Memory B cell (primary cell): ENCODE measurements at regions not wholly inside any gene's neighbourhood (a gene's known extent, or its start where the extent isn't known, plus 50 kb on each side); places are given as distances from the start of the nearest gene placed in this dataset.

Experiments
- ATAC-seq: fragments of 150-1000 bp; cut with Tn5 transposase; 2 replicates; pipeline ENCODE4 v1.10.0; 2021; ENCODE audit warnings: low read depth, mild to moderate bottlenecking, moderate library complexity
- DNase-seq, 2 donors: peaks; one replicate each; pipeline ENCODE4 v3.0.0; 2022; ENCODE audit warnings: low spot score in 2 of 2
- H3K27ac Mint-ChIP-seq: one replicate; pipeline ENCODE4 v1.8.0; 2022; ENCODE audit warnings: mild to moderate bottlenecking, moderate library complexity, mixed read lengths
- H3K27me3 Mint-ChIP-seq: one replicate; pipeline ENCODE4 v1.8.0; 2022; ENCODE audit warnings: mixed read lengths
- H3K36me3 Mint-ChIP-seq: one replicate; pipeline ENCODE4 v1.8.0; 2022; ENCODE audit warnings: mild to moderate bottlenecking, mixed read lengths
- H3K4me1 Mint-ChIP-seq: one replicate; pipeline ENCODE4 v1.8.0; 2022; ENCODE audit warnings: mixed read lengths
- H3K4me3 Mint-ChIP-seq: one replicate; pipeline ENCODE4 v1.8.0; 2022; ENCODE audit warnings: mild to moderate bottlenecking, moderate library complexity, mixed read lengths
- H3K9me3 Mint-ChIP-seq: one replicate; pipeline ENCODE4 v1.8.0; 2022; ENCODE audit warnings: mixed read lengths

GRCh38 chr2:45191976-45192375, 182.7 kb upstream of the SIX2 start:
- Mint-ChIP-seq H3K27ac (no peak overlapping the region), H3K27me3 (peaks cover 30% of the 10 kb centered on the region), H3K36me3 (no peaks in the 10 kb centered on the region), H3K4me3 (no peak overlapping the region), H3K9me3 (no peaks in the 10 kb centered on the region), H3K4me1 (no peaks in the 10 kb centered on the region)
- no peak for DNase-seq
- no peak for ATAC-seq

- no peaks in the 10 kb centered on the region for H3K4me1 Mint-ChIP-seq
- H3K36me3 Mint-ChIP-seq = no peaks in the 10 kb centered on the region
- no peak overlapping the region for H3K27ac Mint-ChIP-seq
- H3K27me3 Mint-ChIP-seq = peaks cover 30% of the 10 kb centered on the region
- no peak for ATAC-seq
- H3K9me3 Mint-ChIP-seq = no peaks in the 10 kb centered on the region
- no peak overlapping the region for H3K4me3 Mint-ChIP-seq
- DNase-seq = no peak
Observed at GRCh38 chr2:45191146-45191863, 182.1 kb upstream of the SIX2 start.

GRCh38 chr2:45190481-45190942, 181.3 kb upstream of the SIX2 start:
- Mint-ChIP-seq H3K4me3 (no peak overlapping the region), H3K27ac (no peak overlapping the region), H3K36me3 (no peaks in the 10 kb centered on the region), H3K9me3 (no peaks in the 10 kb centered on the region), H3K27me3 (peaks cover 30% of the 10 kb centered on the region), H3K4me1 (no peaks in the 10 kb centered on the region)
- no peak for DNase-seq
- ATAC-seq = no peak

GRCh38 chr2:45184606-45185005, 175.4 kb upstream of the SIX2 start:
- H3K36me3 Mint-ChIP-seq = no peaks in the 10 kb centered on the region
- H3K4me1 Mint-ChIP-seq = no peaks in the 10 kb centered on the region
- no peak for ATAC-seq
- no peak overlapping the region for H3K4me3 Mint-ChIP-seq
- no peak for DNase-seq
- no peak overlapping the region for H3K27ac Mint-ChIP-seq
- peaks cover 22% of the 10 kb centered on the region for H3K27me3 Mint-ChIP-seq
- H3K9me3 Mint-ChIP-seq = no peaks in the 10 kb centered on the region

- H3K4me1 Mint-ChIP-seq = no peaks in the 10 kb centered on the region
- no peaks in the 10 kb centered on the region for H3K9me3 Mint-ChIP-seq
- no peak for ATAC-seq
- H3K27ac Mint-ChIP-seq = no peak overlapping the region
- no peaks in the 10 kb centered on the region for H3K36me3 Mint-ChIP-seq
- no peak for DNase-seq
- peaks cover 8% of the 10 kb centered on the region for H3K27me3 Mint-ChIP-seq
- H3K4me3 Mint-ChIP-seq = no peak overlapping the region
Observed at GRCh38 chr2:45182667-45183295, 173.5 kb upstream of the SIX2 start.

- Mint-ChIP-seq H3K4me1 (no peaks in the 10 kb centered on the region), H3K9me3 (peaks cover 4% of the 10 kb centered on the region), H3K4me3 (no peak overlapping the region), H3K36me3 (no peaks in the 10 kb centered on the region), H3K27ac (no peak overlapping the region), H3K27me3 (peaks cover 6% of the 10 kb centered on the region)
- DNase-seq (no peak), ATAC-seq (no peak)
Observed at GRCh38 chr2:45180779-45181178, 171.5 kb upstream of the SIX2 start.

GRCh38 chr2:45180033-45180746, 170.9 kb upstream of the SIX2 start:
- H3K9me3 Mint-ChIP-seq = peaks cover 4% of the 10 kb centered on the region
- H3K4me3 Mint-ChIP-seq = no peak overlapping the region
- no peak for ATAC-seq
- H3K27me3 Mint-ChIP-seq = peaks cover 6% of the 10 kb centered on the region
- H3K4me1 Mint-ChIP-seq = no peaks in the 10 kb centered on the region
- no peak for DNase-seq
- no peaks in the 10 kb centered on the region for H3K36me3 Mint-ChIP-seq
- H3K27ac Mint-ChIP-seq = no peak overlapping the region

GRCh38 chr2:45178854-45179253, 169.6 kb upstream of the SIX2 start:
- H3K36me3 Mint-ChIP-seq = no peaks in the 10 kb centered on the region
- DNase-seq = no peak
- no peak overlapping the region for H3K4me3 Mint-ChIP-seq
- peaks cover 10% of the 10 kb centered on the region for H3K27me3 Mint-ChIP-seq
- H3K27ac Mint-ChIP-seq = no peak overlapping the region
- peaks cover 4% of the 10 kb centered on the region for H3K9me3 Mint-ChIP-seq
- H3K4me1 Mint-ChIP-seq = no peaks in the 10 kb centered on the region
- no peak for ATAC-seq

- Mint-ChIP-seq H3K4me3 (no peak overlapping the region), H3K9me3 (peaks cover 4% of the 10 kb centered on the region), H3K27ac (no peak overlapping the region), H3K27me3 (peaks cover 11% of the 10 kb centered on the region), H3K4me1 (no peaks in the 10 kb centered on the region), H3K36me3 (no peaks in the 10 kb centered on the region)
- ATAC-seq (no peak), DNase-seq (no peak)
Observed at GRCh38 chr2:45178359-45178758, 169.1 kb upstream of the SIX2 start.

GRCh38 chr2:45177870-45178269, 168.6 kb upstream of the SIX2 start:
- Mint-ChIP-seq H3K27ac (no peak overlapping the region), H3K27me3 (peaks cover 13% of the 10 kb centered on the region), H3K4me3 (no peak overlapping the region), H3K4me1 (no peaks in the 10 kb centered on the region), H3K9me3 (peaks cover 4% of the 10 kb centered on the region), H3K36me3 (no peaks in the 10 kb centered on the region)
- ATAC-seq = no peak
- no peak for DNase-seq

- no peak overlapping the region for H3K4me3 Mint-ChIP-seq
- peaks cover 14% of the 10 kb centered on the region for H3K27me3 Mint-ChIP-seq
- no peaks in the 10 kb centered on the region for H3K36me3 Mint-ChIP-seq
- H3K4me1 Mint-ChIP-seq = no peaks in the 10 kb centered on the region
- peaks cover 4% of the 10 kb centered on the region for H3K9me3 Mint-ChIP-seq
- DNase-seq (no peak), ATAC-seq (no peak)
- H3K27ac Mint-ChIP-seq = no peak overlapping the region
Observed at GRCh38 chr2:45176390-45176789, 167.1 kb upstream of the SIX2 start.

- Mint-ChIP-seq H3K4me1 (peaks cover 2% of the 10 kb centered on the region), H3K9me3 (peaks cover 4% of the 10 kb centered on the region), H3K27me3 (peaks cover 16% of the 10 kb centered on the region), H3K4me3 (no peak overlapping the region), H3K27ac (no peak overlapping the region), H3K36me3 (no peaks in the 10 kb centered on the region)
- no peak for DNase-seq
- no peak for ATAC-seq
Observed at GRCh38 chr2:45173513-45173912, 164.3 kb upstream of the SIX2 start.

- Mint-ChIP-seq H3K4me3 (no peak overlapping the region), H3K27me3 (peaks cover 17% of the 10 kb centered on the region), H3K4me1 (peaks cover 2% of the 10 kb centered on the region), H3K27ac (no peak overlapping the region), H3K9me3 (peaks cover 4% of the 10 kb centered on the region), H3K36me3 (no peaks in the 10 kb centered on the region)
- ATAC-seq = no peak
- no peak for DNase-seq
Observed at GRCh38 chr2:45172760-45173392, 163.6 kb upstream of the SIX2 start.

- no peak overlapping the region for H3K27ac Mint-ChIP-seq
Observed at GRCh38 chr2:45172142-45172541, 162.9 kb upstream of the SIX2 start.

More at GRCh38 chr2:45172142-45172541, 162.9 kb upstream of the SIX2 start:
- DNase-seq = no peak
- no peaks in the 10 kb centered on the region for H3K36me3 Mint-ChIP-seq
- H3K4me3 Mint-ChIP-seq = no peak overlapping the region
- peaks cover 16% of the 10 kb centered on the region for H3K27me3 Mint-ChIP-seq
- ATAC-seq = no peak
- peaks cover 2% of the 10 kb centered on the region for H3K4me1 Mint-ChIP-seq
- H3K9me3 Mint-ChIP-seq = peaks cover 4% of the 10 kb centered on the region
